HepG2 (cell line): ENCODE measurements at regions not wholly inside any gene's neighbourhood (a gene's known extent, or its start where the extent isn't known, plus 50 kb on each side); places are given as distances from the start of the nearest gene placed in this dataset.

Source experiments
- ATAC-seq: fragments of 200-7000 bp; cut with Tn5 transposase; 3 replicates; pipeline ENCODE4 v1.9.1; 2020; ENCODE audit warnings: mild to moderate bottlenecking, moderate library complexity
- BruUV-seq: library from RNA; stranded (reverse); fragments of 400-500 nt; replicated peaks from 2 replicates; lab custom pipeline; 2021; lab: Mats Ljungman, UMichigan
- CTCF ChIA-PET: fragments of 300-600 bp; formaldehyde crosslinking; extraction: SDS; loops from one replicate; lab custom pipeline; 2021; ENCODE audit warnings: low total read pairs, inconsistent platforms, low intra/inter-chr PET ratio; lab: Yijun Ruan, JAX
- POLR2A ChIA-PET: fragments of 350-600 bp; sonication (Branson Sonifier 250); formaldehyde crosslinking; loops from one replicate; lab custom pipeline; 2020; ENCODE audit warnings: antibody characterized with exemption, inconsistent platforms; lab: Yijun Ruan, JAX
- DNase-seq: peaks from one replicate; pipeline ENCODE4 v3.0.0-alpha.2; 2015; ENCODE audit warnings: low spot score
- FAIRE-seq: peaks from 3 replicates; lab custom pipeline; 2011; peaks lifted over from hg19 to GRCh38; lab: Jason Lieb, UNC
- H2AFZ ChIP-seq: one replicate; pipeline ENCODE4 v1.6.1; 2011; ENCODE audit warnings: low read length, inconsistent platforms
- H3K27ac ChIP-seq: fragments of 300-600 bp; 3 replicates; pipeline ENCODE4 v1.8.0; 2011; ENCODE audit warnings: mixed run types, mild to moderate bottlenecking, mixed read lengths, low read length, inconsistent platforms; ENCODE audit not compliant: insufficient read depth; ENCODE audit errors: extremely low read length
- H3K27me3 ChIP-seq, 2 experiments: fragments of 200-600 bp in 1 of 2; 2 replicates in 1 of 2; 3 replicates in 1 of 2; pipeline versions ENCODE4 v1.6.0 to v1.8.0; 2011; ENCODE audit warnings: low read length in 2 of 2, mild to moderate bottlenecking in 2 of 2, moderate library complexity in 2 of 2, inconsistent platforms in 1 of 2; ENCODE audit not compliant: insufficient read depth in 2 of 2, control insufficient read depth in 1 of 2
- H3K36me3 ChIP-seq, 2 experiments: fragments of 200-600 bp in 1 of 2; replicated peaks in 1 of 2; 2 replicates in 1 of 2; 3 replicates in 1 of 2; pipeline versions ENCODE4 v1.5.1 to v1.8.0; 2011; ENCODE audit warnings: low read length in 2 of 2, inconsistent platforms in 1 of 2; ENCODE audit not compliant: insufficient read depth in 2 of 2, control insufficient read depth in 1 of 2
- H3K4me1 ChIP-seq: 2 replicates; pipeline ENCODE4 v1.5.1; 2012; ENCODE audit warnings: low read length, inconsistent platforms; ENCODE audit not compliant: insufficient read depth
- H3K4me2 ChIP-seq: 2 replicates; pipeline ENCODE4 v1.6.0; 2011; ENCODE audit warnings: low read depth, low read length, inconsistent platforms
- H3K4me3 ChIP-seq, 3 experiments: fragments of 200-600 bp in 1 of 3; sonication (generic), shearing (Covaris generic) in 1 of 3; replicated peaks in 1 of 3; 2 replicates each; pipeline ENCODE4 v1.5.1; 2011 to 2016; ENCODE audit warnings: low read length in 3 of 3, inconsistent platforms in 2 of 3, low read depth in 2 of 3, mild to moderate bottlenecking in 2 of 3, control low read depth in 1 of 3, mixed read lengths in 1 of 3; ENCODE audit not compliant: insufficient read depth in 1 of 3
- H3K79me2 ChIP-seq: one replicate; pipeline ENCODE4 v1.6.1; 2011; ENCODE audit warnings: low read length, inconsistent platforms; ENCODE audit not compliant: insufficient read depth
- H3K9ac ChIP-seq: 2 replicates; pipeline ENCODE4 v1.6.0; 2011; ENCODE audit warnings: mild to moderate bottlenecking, low read depth, low read length, inconsistent platforms; ENCODE audit not compliant: insufficient read depth
- H3K9me3 ChIP-seq: 2 replicates; pipeline ENCODE4 v1.5.1; 2012; ENCODE audit warnings: mild to moderate bottlenecking, low read length
- H4K20me1 ChIP-seq: 2 replicates; pipeline ENCODE4 v1.6.0; 2011; ENCODE audit warnings: inconsistent platforms, mild to moderate bottlenecking, low read length, moderate library complexity; ENCODE audit not compliant: insufficient read depth
- BCL6 ChIP-seq: IDR thresholded peaks from 2 replicates; pipeline ENCODE4 v1.6.1; 2016; ENCODE audit warnings: missing genetic modification reagents, missing compliant biosample characterization
- CEBPB ChIP-seq: IDR thresholded peaks from 2 replicates; pipeline ENCODE4 v1.6.1; 2011; ENCODE audit warnings: low read depth, low read length, improper control_type of control experiment, borderline replicate concordance
- CHD4 ChIP-seq: fragments of 200-600 bp; sonication (generic); IDR thresholded peaks from 2 replicates; pipeline ENCODE4 v1.7.0; 2017; ENCODE audit warnings: mild to moderate bottlenecking, low read length, borderline replicate concordance
- CREM ChIP-seq, 2 experiments: sonication (generic) in 1 of 2; formaldehyde crosslinking in 1 of 2; IDR thresholded peaks; 2 replicates each; pipeline versions ENCODE4 v1.4.0 to v1.6.1; 2016 to 2020; ENCODE audit warnings: antibody characterized with exemption in 1 of 2, mild to moderate bottlenecking in 1 of 2, missing genetic modification reagents in 1 of 2
- EP300 ChIP-seq, 3 experiments: sonication (generic) in 1 of 3; formaldehyde crosslinking in 1 of 3; IDR thresholded peaks; 2 replicates each; pipeline versions ENCODE4 v1.5.1 to v1.6.1; 2011 to 2020; ENCODE audit warnings: low read depth in 2 of 3, low read length in 2 of 3, borderline replicate concordance in 1 of 3, improper control_type of control experiment in 1 of 3, mild to moderate bottlenecking in 1 of 3, missing genetic modification reagents in 1 of 3, moderate library complexity in 1 of 3
- HMG20A ChIP-seq: IDR thresholded peaks from 2 replicates; pipeline ENCODE4 v1.6.1; 2016; ENCODE audit warnings: borderline replicate concordance
- MAFF ChIP-seq: IDR thresholded peaks from 2 replicates; pipeline ENCODE4 v1.6.1; 2011; ENCODE audit warnings: low read depth, low read length, improper control_type of control experiment
- MAFK ChIP-seq, 2 experiments: IDR thresholded peaks in 1 of 2; conservative IDR thresholded peaks in 1 of 2; 2 replicates each; pipeline ENCODE4 v1.6.1; 2011; ENCODE audit warnings: improper control_type of control experiment in 2 of 2, low read length in 2 of 2
- NCOA1 ChIP-seq: sonication (generic); formaldehyde crosslinking; IDR thresholded peaks from 2 replicates; pipeline ENCODE4 v1.9.0; 2021; ENCODE audit warnings: missing genetic modification reagents
- NCOA2 ChIP-seq: sonication (generic); formaldehyde crosslinking; IDR thresholded peaks from 2 replicates; pipeline ENCODE4 v1.8.0; 2022; ENCODE audit warnings: inconsistent platforms
- NR2F6 ChIP-seq, 2 experiments: IDR thresholded peaks; 2 replicates each; pipeline ENCODE4 v1.6.1; 2016; ENCODE audit warnings: antibody characterized with exemption in 1 of 2, mild to moderate bottlenecking in 1 of 2
- RARA ChIP-seq: IDR thresholded peaks from 2 replicates; pipeline ENCODE4 v1.6.1; 2016; ENCODE audit warnings: missing genetic modification reagents, missing compliant biosample characterization
- TEAD3 ChIP-seq: optimal IDR thresholded peaks from 2 replicates; pipeline ENCODE3; 2016; ENCODE audit warnings: borderline replicate concordance
- WGBS: methylation state at CpG from one replicate; pipeline ENCODE4 v1.1.6; 2017; ENCODE audit warnings: low lambda C conversion rate; 5-methylcytosine and 5-hydroxymethylcytosine counted together
- in situ Hi-C: cut with HindIII; loops from 2 replicates; pipeline ENCODE4 v1.10.0; 2017; ENCODE audit warnings: low pct_unique_long_range_greater_than_20kb; ENCODE audit not compliant: extremely low pct_ligation_motif_present
- intact Hi-C: fragments of 100-400 bp; cut with micrococcal nuclease; formaldehyde crosslinking; loops from one replicate; pipeline ENCODE4 v1.10.0; 2022; ENCODE audit not compliant: unreplicated experiment
- TF ChIP-seq, protein P1 (sequence below): sonication (generic); formaldehyde crosslinking; IDR thresholded peaks from 2 replicates; pipeline ENCODE4 v1.4.0; 2020; ENCODE audit warnings: missing genetic modification reagents

DNA sequence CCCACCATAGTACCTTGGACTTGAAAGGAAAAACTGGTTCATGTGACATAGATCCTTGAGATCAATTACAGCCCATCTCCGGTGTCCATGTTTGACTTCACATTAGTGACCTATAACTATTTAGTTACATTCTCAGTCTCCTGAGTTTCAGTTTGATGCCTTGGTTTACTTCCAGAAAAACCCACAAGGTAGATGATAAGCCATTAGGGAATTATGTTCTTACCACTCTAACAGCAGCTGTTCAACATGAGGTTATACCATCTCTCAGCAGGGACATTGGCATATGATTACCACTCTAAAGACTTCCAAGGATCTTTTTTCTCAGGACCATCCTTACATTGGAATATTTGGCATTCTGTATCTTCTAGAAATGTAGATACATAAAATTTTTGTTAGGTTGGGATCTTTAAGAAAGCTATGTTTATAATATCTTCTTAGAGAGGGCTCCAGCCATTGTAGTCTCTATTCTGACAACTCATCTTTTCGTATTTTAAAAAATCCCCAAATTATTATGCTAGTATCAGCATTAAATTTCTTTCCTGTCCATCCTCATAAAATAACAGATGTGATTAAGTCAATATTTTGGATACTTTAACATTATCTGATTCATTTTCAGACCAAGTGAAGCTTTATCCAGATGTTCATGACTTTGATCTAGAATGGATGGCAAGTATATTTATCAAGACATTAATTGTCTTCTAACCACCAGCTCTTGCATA is 258.9 kb downstream of the RDH14 start:
- CTCF ChIA-PET = no interaction called here
- no peaks in the 10 kb centered on the region for H4K20me1 ChIP-seq
- in situ Hi-C loops = no loop called here
- no peak overlapping the region for H3K4me3 ChIP-seq
- H3K27me3 ChIP-seq = no peaks in the 10 kb centered on the region
- no peaks in the 10 kb centered on the region for H3K36me3 ChIP-seq
- no peak overlapping the region for H3K9ac ChIP-seq
- H3K27ac ChIP-seq = no peak overlapping the region
- FAIRE-seq (no peak), ATAC-seq (no peak), DNase-seq (no peak)
- 74% methylated on average over 2 of the region's 2 CpGs for WGBS
- H2AFZ ChIP-seq = no peak overlapping the region
- POLR2A ChIA-PET = no interaction called here
- H3K9me3 ChIP-seq = no peaks in the 10 kb centered on the region
- TF ChIP-seq CREM (IDR thresholded peaks at IDR 0.05) (no peak), CREM (CRISPR knock-in tag; IDR thresholded peaks at IDR 0.05) (no peak), CHD4 (no peak), MAFF (peak; percentile 44; the same call in 1 of the 2 replicates), MAFK (conservative IDR thresholded peaks at IDR 0.05 in 1 of 2, IDR thresholded peaks at IDR 0.05 in 1 of 2; ENCODE audit: low read length in 2 of 2) (peak; percentile 56 to 75)
- no peak overlapping the region for H3K4me2 ChIP-seq
- H3K79me2 ChIP-seq = no peaks in the 10 kb centered on the region
- BruUV-seq = no TSS peak
- H3K4me1 ChIP-seq = peaks cover 14% of the 10 kb centered on the region
- intact Hi-C loops = no loop called here

DNA sequence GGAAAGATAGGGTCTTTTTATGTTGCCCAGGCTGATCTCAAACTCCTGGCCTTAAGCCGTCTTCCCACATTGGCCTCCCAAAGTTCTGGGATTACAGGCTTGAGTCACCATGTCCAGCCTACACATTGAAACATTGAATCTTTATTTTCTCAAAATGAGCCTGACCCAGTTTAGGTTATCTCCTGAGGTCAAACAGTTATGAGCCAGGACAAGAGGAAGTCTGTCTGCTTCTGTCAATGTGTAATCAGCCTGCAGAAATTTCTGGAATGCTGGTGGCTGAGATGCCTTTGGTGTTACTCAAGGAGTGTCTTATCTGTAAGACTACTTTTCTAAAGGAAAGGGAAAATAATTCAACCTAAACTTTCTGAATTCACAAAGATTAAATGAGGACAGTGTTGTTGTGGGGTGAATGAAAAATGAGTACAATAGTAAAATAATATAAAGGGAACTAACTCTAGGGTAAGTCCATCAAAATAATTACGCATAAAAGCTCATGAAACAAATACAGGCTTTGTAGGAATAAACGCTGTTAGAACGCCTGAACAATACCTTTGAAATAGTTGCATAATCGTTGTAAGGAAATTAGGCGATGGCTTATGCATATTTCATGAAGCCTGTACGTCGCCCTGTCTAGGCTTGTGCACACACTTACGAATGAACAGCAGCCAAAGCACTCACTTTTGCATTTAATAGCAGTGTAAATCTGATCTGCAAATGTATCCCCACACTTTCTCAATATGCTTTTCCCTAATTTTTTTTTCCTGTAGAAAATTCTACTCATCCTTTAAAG is 260.8 kb downstream of the RDH14 start:
- intact Hi-C loops = no loop called here
- no peaks in the 10 kb centered on the region for H3K9me3 ChIP-seq
- ChIA-PET CTCF (no interaction called here), POLR2A (no interaction called here)
- no peaks in the 10 kb centered on the region for H3K36me3 ChIP-seq
- 6% methylated on average over 9 of the region's 9 CpGs for WGBS
- FAIRE-seq (peak; percentile 32), ATAC-seq (peak; percentile 82), DNase-seq (peak; percentile 71)
- TF ChIP-seq TEAD3 (CRISPR knock-in tag) (peak; percentile 86), NR2F6 (IDR thresholded peaks at IDR 0.05) (peak; percentile 54), NR2F6 (CRISPR knock-in tag; IDR thresholded peaks at IDR 0.05) (0 out of 2 replicates have a peak, but pooled peaks have one; percentile 16), CEBPB (peak; percentile 62), RARA (CRISPR knock-in tag) (peak; percentile 59), HMG20A (CRISPR knock-in tag) (peak; percentile 42; the same call in 1 of the 2 replicates), BCL6 (CRISPR knock-in tag) (0 out of 2 replicates have a peak, but pooled peaks have one; percentile 24), EP300 (IDR thresholded peaks at IDR 0.05; ENCODE audit: low read depth in 2 of 2, low read length in 2 of 2) (peak in 1 of 2 experiments; percentile 59; a peak in 2 of 4 replicates), EP300 (CRISPR knock-in tag; IDR thresholded peaks at IDR 0.05; ENCODE audit: borderline replicate concordance) (no peak), NCOA2 (CRISPR knock-in tag) (peak; percentile 25; the same call in 1 of the 2 replicates), NCOA1 (CRISPR knock-in tag) (no peak)
- TF ChIP-seq, protein P1, sequence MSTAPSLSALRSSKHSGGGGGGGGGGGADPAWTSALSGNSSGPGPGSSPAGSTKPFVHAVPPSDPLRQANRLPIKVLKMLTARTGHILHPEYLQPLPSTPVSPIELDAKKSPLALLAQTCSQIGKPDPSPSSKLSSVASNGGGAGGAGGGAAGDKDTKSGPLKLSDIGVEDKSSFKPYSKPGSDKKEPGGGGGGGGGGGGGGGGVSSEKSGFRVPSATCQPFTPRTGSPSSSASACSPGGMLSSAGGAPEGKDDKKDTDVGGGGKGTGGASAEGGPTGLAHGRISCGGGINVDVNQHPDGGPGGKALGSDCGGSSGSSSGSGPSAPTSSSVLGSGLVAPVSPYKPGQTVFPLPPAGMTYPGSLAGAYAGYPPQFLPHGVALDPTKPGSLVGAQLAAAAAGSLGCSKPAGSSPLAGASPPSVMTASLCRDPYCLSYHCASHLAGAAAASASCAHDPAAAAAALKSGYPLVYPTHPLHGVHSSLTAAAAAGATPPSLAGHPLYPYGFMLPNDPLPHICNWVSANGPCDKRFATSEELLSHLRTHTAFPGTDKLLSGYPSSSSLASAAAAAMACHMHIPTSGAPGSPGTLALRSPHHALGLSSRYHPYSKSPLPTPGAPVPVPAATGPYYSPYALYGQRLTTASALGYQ (CRISPR knock-in tag) = no peak
- no peaks in the 10 kb centered on the region for H4K20me1 ChIP-seq
- H3K79me2 ChIP-seq = no peaks in the 10 kb centered on the region
- no peak overlapping the region for H3K27ac ChIP-seq
- H3K27me3 ChIP-seq = no peaks in the 10 kb centered on the region
- no peak overlapping the region for H3K4me2 ChIP-seq
- no peak overlapping the region for H2AFZ ChIP-seq
- H3K9ac ChIP-seq = no peak overlapping the region
- in situ Hi-C loops = no loop called here
- no peak overlapping the region for H3K4me3 ChIP-seq
- no TSS peak for BruUV-seq
- H3K4me1 ChIP-seq = peaks cover 14% of the 10 kb centered on the region
